D721Med (cell line): ENCODE measurements at regions not wholly inside any gene's neighbourhood (a gene's known extent, or its start where the extent isn't known, plus 50 kb on each side); places are given as distances from the start of the nearest gene placed in this dataset.

Experiments
- DNase-seq: peaks from one replicate; pipeline ENCODE4 v3.0.0; 2011; ENCODE audit warnings: low spot score; ENCODE audit not compliant: insufficient read length
- FAIRE-seq: peaks from 2 replicates; lab custom pipeline; 2011; peaks lifted over from hg19 to GRCh38; lab: Jason Lieb, UNC
- CTCF ChIP-seq: IDR thresholded peaks from 2 replicates; pipeline ENCODE4 v1.5.1; 2012; ENCODE audit warnings: mild to moderate bottlenecking, control low read depth; ENCODE audit not compliant: insufficient read depth; ENCODE audit errors: missing control alignments

- no peak for DNase-seq
- no peak for FAIRE-seq
- TF ChIP-seq CTCF, result no peak
Observed at GRCh38 chr6:82588020-82588419, 224.4 kb downstream of the TPBG start.

- DNase-seq, result no peak
- no peak for TF ChIP-seq CTCF
- no peak for FAIRE-seq
Observed at GRCh38 chr6:82588859-82589412, 225.3 kb downstream of the TPBG start.

- no peak for DNase-seq
Observed at GRCh38 chr6:82589509-82590206, 226.0 kb downstream of the TPBG start.

GRCh38 chr6:82597201-82597600 lies 233.6 kb downstream of the TPBG start:
- TF ChIP-seq CTCF, result no peak
- DNase-seq (no peak), FAIRE-seq (no peak)

More at GRCh38 chr6:82589509-82590206, 226.0 kb downstream of the TPBG start:
- FAIRE-seq, result no peak
- TF ChIP-seq CTCF, result peak; percentile 15

GRCh38 chr6:82602776-82603175 lies 239.2 kb downstream of the TPBG start:
- DNase-seq (no peak), FAIRE-seq (no peak)
- TF ChIP-seq CTCF, result no peak

- DNase-seq, result no peak
- no peak for FAIRE-seq
- TF ChIP-seq CTCF, result no peak
Observed at GRCh38 chr6:82603871-82604270, 240.3 kb downstream of the TPBG start.

GRCh38 chr6:82607998-82608725 lies 244.5 kb downstream of the TPBG start:
- no peak for FAIRE-seq
- no peak for DNase-seq
- no peak for TF ChIP-seq CTCF
